Keratinocyte (primary cell): ENCODE measurements at regions not wholly inside any gene's neighbourhood (a gene's known extent, or its start where the extent isn't known, plus 50 kb on each side); places are given as distances from the start of the nearest gene placed in this dataset.

Source experiments
- DNase-seq: peaks from one replicate; pipeline ENCODE4 v3.0.0-alpha.2; 2011; ENCODE audit warnings: low read depth, missing footprints, low spot score
- FAIRE-seq: peaks from 2 replicates; lab custom pipeline; 2011; peaks lifted over from hg19 to GRCh38; lab: Jason Lieb, UNC
- H2AFZ ChIP-seq: 2 replicates; pipeline ENCODE4 v1.6.0; 2012; ENCODE audit warnings: low read length, control low read depth, inconsistent platforms; ENCODE audit not compliant: control insufficient read depth
- H3K27ac ChIP-seq: 2 replicates; pipeline ENCODE4 v1.5.1; 2011; ENCODE audit warnings: low read length; ENCODE audit not compliant: control insufficient read depth, insufficient read depth
- H3K27me3 ChIP-seq: 3 replicates; pipeline ENCODE4 v1.6.0; 2011; ENCODE audit warnings: low read length; ENCODE audit not compliant: control insufficient read depth, insufficient read depth; ENCODE audit errors: extremely low read depth
- H3K36me3 ChIP-seq, 2 experiments: 2 replicates in 1 of 2; 3 replicates in 1 of 2; pipeline ENCODE4 v1.5.1; 2011; ENCODE audit warnings: low read length in 2 of 2, mild to moderate bottlenecking in 1 of 2; ENCODE audit not compliant: control insufficient read depth in 2 of 2, insufficient read depth in 2 of 2; ENCODE audit errors: extremely low read depth in 1 of 2
- H3K4me1 ChIP-seq: 3 replicates; pipeline ENCODE4 v1.5.1; 2011; ENCODE audit warnings: low read length; ENCODE audit not compliant: control insufficient read depth, insufficient read depth; ENCODE audit errors: extremely low read depth
- H3K4me2 ChIP-seq: 3 replicates; pipeline ENCODE4 v1.6.0; 2011; ENCODE audit warnings: low read depth, low read length; ENCODE audit not compliant: control insufficient read depth, insufficient read depth; ENCODE audit errors: extremely low read depth
- H3K4me3 ChIP-seq, 3 experiments: fragments of 200-600 bp in 1 of 3; sonication (generic) in 1 of 3; 2 replicates in 2 of 3; 3 replicates in 1 of 3; pipeline ENCODE4 v1.5.1; 2011 to 2016; ENCODE audit warnings: low read length in 3 of 3, mild to moderate bottlenecking in 3 of 3, control low read depth in 2 of 3, inconsistent platforms in 1 of 3, low read depth in 1 of 3, mixed read lengths in 1 of 3, mixed run types in 1 of 3, moderate library complexity in 1 of 3; ENCODE audit not compliant: control insufficient read depth in 2 of 3, insufficient read depth in 2 of 3; ENCODE audit errors: extremely low read depth in 1 of 3
- H3K79me2 ChIP-seq: 2 replicates; pipeline ENCODE4 v1.6.0; 2012; ENCODE audit warnings: low read length; ENCODE audit not compliant: control insufficient read depth, insufficient read depth
- H3K9ac ChIP-seq: 3 replicates; pipeline ENCODE4 v1.6.0; 2011; ENCODE audit warnings: low read length; ENCODE audit not compliant: control insufficient read depth, insufficient read depth; ENCODE audit errors: extremely low read depth
- H3K9me1 ChIP-seq: 3 replicates; pipeline ENCODE4 v1.6.0; 2011; ENCODE audit warnings: low read length; ENCODE audit not compliant: control insufficient read depth, insufficient read depth; ENCODE audit errors: extremely low read depth
- H3K9me3 ChIP-seq: 2 replicates; pipeline ENCODE4 v1.5.1; 2012; ENCODE audit warnings: low read depth, low read length; ENCODE audit not compliant: control insufficient read depth
- H4K20me1 ChIP-seq: 3 replicates; pipeline ENCODE4 v1.6.0; 2011; ENCODE audit warnings: low read length; ENCODE audit not compliant: control insufficient read depth, insufficient read depth; ENCODE audit errors: extremely low read depth
- EZH2 ChIP-seq: IDR thresholded peaks from one replicate; pipeline ENCODE4 v1.6.1; 2012; ENCODE audit warnings: inconsistent platforms, mild to moderate bottlenecking, low read length, moderate library complexity
- dilution Hi-C: fragments of 300-500 bp; cut with MboI; formaldehyde crosslinking; loops from one replicate; pipeline ENCODE4 v1.7.0; 2020; ENCODE audit warnings: low sequenced_read_pairs; ENCODE audit not compliant: extremely low pct_ligation_motif_present
- TF ChIP-seq, protein P1 (sequence below), 3 experiments: IDR thresholded peaks in 1 of 3; conservative IDR thresholded peaks in 1 of 3; optimal IDR thresholded peaks in 1 of 3; 2 replicates in 2 of 3; 3 replicates in 1 of 3; pipeline versions ENCODE3 to v1.5.1; 2011; ENCODE audit warnings: low read length in 3 of 3, mild to moderate bottlenecking in 3 of 3, moderate library complexity in 2 of 3, control low read depth in 1 of 3, inconsistent platforms in 1 of 3; ENCODE audit not compliant: insufficient read depth in 2 of 3; ENCODE audit errors: extremely low read depth in 1 of 3

DNA sequence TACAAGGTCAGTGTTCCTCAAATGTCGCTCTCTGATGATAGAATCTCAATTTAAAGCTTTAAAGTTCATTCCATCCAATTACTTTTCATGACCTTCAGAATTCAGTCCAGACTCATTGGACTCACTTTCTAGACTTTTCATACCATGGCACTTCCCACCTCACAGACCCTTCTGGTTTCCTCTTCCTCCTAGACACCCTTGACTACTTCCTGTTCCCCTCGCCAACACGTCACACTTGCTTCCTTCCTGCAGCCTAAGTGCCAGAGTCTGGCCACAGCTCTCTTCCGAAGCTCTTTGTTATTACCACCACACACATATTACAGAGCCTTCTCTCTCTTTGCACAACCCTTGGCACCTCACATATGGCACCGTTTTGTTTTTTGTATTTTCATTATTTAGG lies 59.1 kb upstream of the UMPS start:
- Histone ChIP-seq H3K27ac (no peak overlapping the region), H3K4me3 (no peak overlapping the region), H3K9me1 (no peaks in the 10 kb centered on the region), H3K9me3 (no peaks in the 10 kb centered on the region), H3K36me3 (no peaks in the 10 kb centered on the region), H4K20me1 (no peaks in the 10 kb centered on the region), H2AFZ (no peak overlapping the region), H3K79me2 (no peaks in the 10 kb centered on the region), H3K4me2 (no peak overlapping the region), H3K27me3 (no peaks in the 10 kb centered on the region), H3K4me1 (no peaks in the 10 kb centered on the region), H3K9ac (no peak overlapping the region)
- DNase-seq: no peak
- no peak for FAIRE-seq
- dilution Hi-C loops: no loop called here
- TF ChIP-seq, protein P1, sequence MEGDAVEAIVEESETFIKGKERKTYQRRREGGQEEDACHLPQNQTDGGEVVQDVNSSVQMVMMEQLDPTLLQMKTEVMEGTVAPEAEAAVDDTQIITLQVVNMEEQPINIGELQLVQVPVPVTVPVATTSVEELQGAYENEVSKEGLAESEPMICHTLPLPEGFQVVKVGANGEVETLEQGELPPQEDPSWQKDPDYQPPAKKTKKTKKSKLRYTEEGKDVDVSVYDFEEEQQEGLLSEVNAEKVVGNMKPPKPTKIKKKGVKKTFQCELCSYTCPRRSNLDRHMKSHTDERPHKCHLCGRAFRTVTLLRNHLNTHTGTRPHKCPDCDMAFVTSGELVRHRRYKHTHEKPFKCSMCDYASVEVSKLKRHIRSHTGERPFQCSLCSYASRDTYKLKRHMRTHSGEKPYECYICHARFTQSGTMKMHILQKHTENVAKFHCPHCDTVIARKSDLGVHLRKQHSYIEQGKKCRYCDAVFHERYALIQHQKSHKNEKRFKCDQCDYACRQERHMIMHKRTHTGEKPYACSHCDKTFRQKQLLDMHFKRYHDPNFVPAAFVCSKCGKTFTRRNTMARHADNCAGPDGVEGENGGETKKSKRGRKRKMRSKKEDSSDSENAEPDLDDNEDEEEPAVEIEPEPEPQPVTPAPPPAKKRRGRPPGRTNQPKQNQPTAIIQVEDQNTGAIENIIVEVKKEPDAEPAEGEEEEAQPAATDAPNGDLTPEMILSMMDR (optimal IDR thresholded peaks at IDR 0.05 in 1 of 3, IDR thresholded peaks at IDR 0.05 in 1 of 3, conservative IDR thresholded peaks at IDR 0.05 in 1 of 3; ENCODE audit: extremely low read depth in 1 of 3, insufficient read depth in 2 of 3, low read length in 3 of 3): no peak
- TF ChIP-seq EZH2: no peak

DNA sequence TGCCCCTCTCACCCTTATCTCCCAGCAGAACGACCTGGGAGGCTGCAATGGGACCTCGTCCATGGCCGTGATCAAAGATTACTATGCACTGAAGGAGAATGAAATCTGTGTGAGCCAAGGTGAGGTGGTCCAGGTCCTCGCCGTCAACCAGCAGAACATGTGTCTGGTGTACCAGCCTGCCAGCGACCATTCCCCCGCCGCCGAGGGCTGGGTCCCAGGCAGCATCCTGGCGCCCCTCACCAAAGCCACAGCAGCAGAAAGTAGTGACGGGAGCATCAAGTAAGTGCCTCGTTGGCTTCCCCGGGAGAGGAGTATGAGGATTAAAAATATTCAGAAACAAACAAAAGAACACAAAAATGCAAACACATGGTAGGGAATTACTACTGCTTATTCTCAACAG lies 55.9 kb upstream of the UMPS start:
- Histone ChIP-seq H3K79me2 (no peaks in the 10 kb centered on the region), H3K4me3 (no peak overlapping the region), H3K9ac (no peak overlapping the region), H3K27me3 (no peaks in the 10 kb centered on the region), H3K4me1 (no peaks in the 10 kb centered on the region), H2AFZ (no peak overlapping the region), H3K9me1 (no peaks in the 10 kb centered on the region), H3K4me2 (no peak overlapping the region), H3K36me3 (no peaks in the 10 kb centered on the region), H4K20me1 (no peaks in the 10 kb centered on the region), H3K9me3 (no peaks in the 10 kb centered on the region), H3K27ac (no peak overlapping the region)
- no peak for FAIRE-seq
- dilution Hi-C loops: no loop called here
- TF ChIP-seq, protein P1 (optimal IDR thresholded peaks at IDR 0.05 in 1 of 3, IDR thresholded peaks at IDR 0.05 in 1 of 3, conservative IDR thresholded peaks at IDR 0.05 in 1 of 3; ENCODE audit: extremely low read depth in 1 of 3, insufficient read depth in 2 of 3, low read length in 3 of 3): no peak
- TF ChIP-seq EZH2: no peak
- no peak for DNase-seq
